Fibroblast of skin of right quadriceps (primary cell): ENCODE measurements at regions not wholly inside any gene's neighbourhood (a gene's known extent, or its start where the extent isn't known, plus 50 kb on each side); places are given as distances from the start of the nearest gene placed in this dataset.
A peak's percentile ranks its signal among the peaks of the same experiment; 100 is the strongest.

Experiments used
- DNase-seq: peaks from one replicate; pipeline ENCODE4 v3.0.0-alpha.2; 2013

DNA sequence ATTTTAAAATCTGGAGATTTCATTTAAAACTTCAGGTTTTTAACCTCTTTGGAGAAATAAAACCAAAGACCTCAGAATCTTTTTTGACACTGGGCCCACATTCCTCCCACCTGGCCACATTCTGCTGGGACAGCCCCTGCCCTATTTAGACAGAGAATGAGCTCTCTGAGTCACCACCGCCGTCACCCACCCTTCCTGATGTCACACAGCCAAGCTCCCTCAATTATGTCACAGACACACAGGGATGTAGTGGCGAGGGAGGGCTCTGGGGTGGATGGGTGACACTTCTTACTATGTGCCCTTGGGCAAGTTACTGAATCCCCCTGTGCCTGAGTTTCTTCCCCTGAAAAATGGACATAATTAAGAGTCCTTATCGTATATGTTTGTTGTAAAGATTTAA is 162.6 kb downstream of the RAB11FIP2 start:
- DNase-seq, result no peak

DNA sequence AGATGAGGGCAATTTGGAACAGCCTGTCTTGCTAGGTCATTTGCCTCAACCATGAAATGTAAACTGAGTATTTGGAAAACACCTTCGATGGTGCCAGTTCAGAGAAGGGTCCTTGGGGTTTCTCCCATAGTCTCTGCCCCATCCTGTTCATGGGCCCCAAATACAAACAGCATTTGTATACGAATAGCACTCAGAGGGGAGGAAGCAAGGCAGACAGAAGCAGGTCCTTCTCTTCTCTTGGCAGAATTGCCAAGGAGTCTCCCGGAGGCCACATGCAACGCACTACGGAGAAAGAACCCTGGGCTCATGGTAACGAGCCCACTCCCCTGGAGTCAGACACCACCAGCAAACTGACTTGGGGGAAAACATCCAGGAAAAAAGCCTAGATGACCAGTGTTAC is 162.1 kb downstream of the RAB11FIP2 start:
- no peak for DNase-seq

DNA sequence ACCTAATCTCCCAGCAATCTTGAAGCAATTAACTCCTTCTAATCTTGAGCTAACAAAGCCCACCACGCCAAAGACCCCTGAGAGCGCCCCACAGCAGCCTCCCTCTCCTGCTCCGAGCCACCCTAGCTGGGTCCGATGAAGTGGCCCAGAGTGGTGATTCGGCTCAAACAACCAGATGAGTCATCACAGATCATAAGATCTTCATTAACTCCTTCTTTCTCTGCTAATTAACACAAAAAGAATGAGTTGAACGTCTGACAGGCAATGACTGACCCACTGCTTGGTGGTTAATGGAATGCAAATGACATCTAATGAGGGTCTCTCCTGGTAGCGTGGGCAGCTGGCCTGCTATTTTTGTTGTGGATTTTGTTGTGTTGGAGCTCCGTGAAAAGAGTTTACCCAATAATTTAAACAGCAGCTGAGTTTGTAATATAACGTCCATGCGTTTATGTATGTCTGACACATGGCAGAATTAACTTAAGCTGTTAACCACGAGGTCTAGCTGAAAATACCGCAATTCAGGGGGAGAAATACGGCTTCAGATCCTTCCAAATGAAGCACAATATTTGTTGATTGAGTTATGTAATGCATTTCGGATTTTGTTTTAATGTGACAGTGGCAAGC is 161.4 kb downstream of the RAB11FIP2 start:
- DNase-seq, result no peak

DNA sequence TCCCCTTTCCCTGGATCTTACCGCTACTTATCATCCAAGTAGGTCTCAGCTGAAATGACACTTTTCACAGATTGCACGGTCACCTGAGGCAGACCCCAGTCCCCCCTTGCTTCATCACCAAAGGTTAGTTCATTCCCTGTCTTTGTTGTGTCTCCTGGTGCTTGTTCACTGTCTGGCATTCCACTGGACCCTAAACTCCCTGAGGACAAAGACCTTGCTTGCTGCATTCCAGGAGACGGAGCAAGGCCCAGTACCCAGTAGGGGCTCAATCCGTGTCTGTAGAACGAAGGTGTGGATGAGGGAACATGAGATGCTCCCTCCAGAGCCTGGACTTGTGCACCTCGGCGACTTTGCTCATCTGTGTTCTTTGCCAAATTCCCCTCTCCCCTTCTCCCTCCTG is 160.0 kb downstream of the RAB11FIP2 start:
- no peak for DNase-seq

DNA sequence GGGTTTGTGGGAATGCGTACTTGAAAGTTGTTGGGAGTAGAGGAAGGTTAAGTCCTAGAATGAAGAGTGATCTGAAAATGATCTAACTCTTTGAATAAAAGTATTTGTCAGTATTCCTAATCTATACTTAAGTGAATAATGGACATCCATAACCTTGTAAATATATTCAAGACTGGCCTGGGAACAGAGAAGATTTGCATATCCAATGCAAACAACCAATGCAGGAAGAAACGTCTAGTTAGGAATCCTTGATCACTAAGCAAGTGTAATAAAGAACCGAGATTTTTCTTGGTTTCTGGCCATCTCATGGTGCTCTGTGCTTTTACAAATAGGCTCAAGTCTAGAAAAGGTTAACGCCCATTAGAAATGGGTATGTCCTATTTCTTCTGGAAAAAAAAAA is 157.1 kb downstream of the RAB11FIP2 start:
- no peak for DNase-seq

DNA sequence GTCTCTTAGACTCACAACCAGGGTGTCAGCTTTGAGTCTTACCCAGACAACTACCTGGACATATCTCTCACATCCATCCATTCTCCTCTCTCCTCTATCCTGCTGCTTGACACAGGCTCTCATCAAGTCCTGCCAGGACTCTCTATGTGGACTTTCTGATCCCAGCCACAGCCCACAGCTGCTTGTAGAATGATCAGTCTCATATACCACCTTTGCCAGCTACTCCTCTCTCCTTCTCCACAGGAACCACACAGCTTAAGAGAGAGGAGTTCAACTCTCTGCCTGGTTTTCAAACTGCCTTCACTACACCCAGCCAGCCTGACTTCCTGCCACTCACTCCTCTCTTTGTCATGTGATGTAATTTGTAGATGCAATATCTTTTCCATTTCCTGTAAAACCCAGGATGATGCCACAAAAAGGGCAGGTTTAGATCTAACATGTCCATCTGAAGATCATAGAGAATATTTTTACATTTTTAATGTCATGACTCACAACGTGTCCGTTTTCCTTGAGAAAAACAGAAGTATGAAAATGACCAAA is 154.0 kb downstream of the RAB11FIP2 start:
- no peak for DNase-seq

DNA sequence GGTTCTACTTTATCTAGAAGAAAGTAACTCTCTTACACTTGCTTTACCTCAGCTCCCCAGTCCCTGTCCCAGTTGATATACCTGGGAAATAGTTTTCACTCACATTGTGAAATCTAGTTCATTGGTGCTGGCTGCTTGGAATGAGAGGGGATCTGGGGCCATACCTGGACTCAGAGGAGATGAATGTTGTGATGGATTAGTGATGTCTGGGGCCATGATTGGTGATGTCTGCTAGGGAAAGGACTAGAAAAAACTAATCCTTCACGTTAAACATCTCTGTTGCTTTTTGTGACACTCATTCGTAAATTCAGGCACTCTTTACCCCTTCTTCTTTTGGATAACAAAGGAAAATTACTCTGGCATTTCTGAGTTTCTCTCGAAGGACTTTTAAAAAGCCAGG is 152.4 kb downstream of the RAB11FIP2 start:
- DNase-seq, result no peak

DNA sequence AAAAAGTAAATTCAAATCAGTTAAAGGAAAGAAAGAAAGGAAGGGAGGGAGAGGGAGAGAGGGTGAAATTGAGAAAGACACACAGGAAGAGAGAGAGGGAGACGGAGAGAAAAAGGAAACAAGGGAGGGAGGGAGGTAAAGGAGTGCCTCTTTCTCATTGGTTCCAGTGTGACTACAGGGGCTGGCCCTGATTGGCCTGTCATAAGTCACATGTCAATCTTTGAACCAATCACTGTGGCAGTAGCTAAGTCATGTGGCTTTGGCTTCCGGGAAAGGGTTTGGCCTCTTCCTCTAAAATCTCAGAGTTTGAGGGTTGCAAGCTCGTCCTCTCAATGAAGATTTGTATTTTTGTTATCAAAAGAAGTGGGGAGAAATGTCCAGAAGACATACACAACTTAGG is 150.2 kb downstream of the RAB11FIP2 start:
- no peak for DNase-seq

DNA sequence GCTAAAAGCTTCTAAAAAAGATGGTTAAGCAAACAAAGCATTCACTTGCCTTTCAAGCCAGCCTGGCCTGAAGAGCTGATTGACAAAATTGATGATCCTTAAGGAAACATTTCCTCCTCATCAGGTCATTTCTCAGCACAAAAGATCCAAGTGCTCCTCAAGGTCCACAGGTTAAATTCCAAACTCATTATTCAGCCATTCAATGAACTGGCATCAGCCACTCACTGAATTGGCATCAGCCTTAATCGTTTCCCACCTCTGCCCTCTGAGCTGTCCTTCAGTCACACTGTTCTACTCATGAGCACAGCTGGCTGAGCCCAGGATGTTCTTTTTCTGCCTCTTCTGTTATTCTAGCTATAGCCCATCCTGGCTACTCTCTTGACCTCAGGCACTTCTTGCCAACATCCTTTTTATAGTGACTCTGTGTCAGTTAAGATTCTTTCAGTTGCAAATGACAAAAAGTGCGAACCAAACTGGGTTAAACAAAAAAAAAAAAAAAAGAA is 147.5 kb downstream of the RAB11FIP2 start:
- DNase-seq, result no peak

DNA sequence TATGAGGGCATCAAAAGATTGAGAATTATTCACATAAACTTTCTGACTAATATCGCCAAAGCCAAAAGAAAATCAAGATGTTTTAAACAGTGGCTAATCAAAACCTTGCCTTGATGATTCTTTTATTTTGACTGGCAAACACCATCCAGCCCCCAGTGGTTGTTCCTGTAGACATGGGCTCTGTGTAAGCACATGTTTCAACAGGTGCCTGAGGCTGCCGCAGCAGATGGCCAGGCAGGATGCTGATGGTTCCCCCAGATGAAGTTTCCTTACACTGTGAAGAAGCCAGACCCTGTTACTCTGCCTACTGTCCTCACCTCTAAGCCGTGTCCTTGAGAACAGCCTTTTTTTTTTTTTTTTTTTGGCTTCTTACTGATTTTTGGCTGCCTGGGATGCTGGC is 146.5 kb downstream of the RAB11FIP2 start:
- no peak for DNase-seq

DNA sequence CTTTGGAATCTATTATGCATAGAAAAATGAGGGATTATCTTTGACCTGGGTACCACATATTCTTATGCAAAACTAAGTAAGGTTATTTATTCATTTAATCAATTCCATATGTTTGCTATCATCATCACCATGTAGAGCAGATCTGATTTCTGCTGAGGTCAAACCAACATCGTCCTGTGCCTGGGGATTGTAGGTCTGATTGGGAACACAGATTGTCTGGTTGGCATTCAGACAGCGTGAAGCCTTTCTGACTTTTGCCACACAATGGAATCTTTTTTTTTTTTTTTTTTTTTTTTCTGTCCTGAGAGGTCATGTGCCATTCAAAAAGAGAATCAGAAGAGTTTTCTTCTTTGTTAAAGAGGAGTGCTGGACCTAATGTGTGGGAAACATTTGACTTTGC is 142.9 kb downstream of the RAB11FIP2 start:
- peak; percentile 5 for DNase-seq

DNA sequence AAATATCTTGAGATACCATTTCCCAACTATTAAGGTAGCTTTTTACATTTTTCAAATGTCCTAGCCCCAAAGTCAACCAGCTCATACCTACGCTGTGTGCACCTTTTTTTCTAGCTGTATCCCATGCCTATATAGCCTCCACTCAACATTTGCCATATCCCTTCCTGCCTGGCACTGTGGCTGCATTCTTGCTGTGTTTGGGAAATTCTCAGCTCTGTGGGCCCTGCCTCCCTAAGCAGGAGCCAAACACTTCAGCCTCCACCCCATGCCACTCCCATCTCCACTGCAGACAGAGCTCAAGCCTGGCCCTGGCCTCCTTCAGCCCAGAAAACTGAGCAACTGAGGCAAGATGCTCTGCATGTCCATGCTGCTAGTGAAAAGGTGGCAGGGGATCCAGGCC is 141.3 kb downstream of the RAB11FIP2 start:
- no peak for DNase-seq

DNA sequence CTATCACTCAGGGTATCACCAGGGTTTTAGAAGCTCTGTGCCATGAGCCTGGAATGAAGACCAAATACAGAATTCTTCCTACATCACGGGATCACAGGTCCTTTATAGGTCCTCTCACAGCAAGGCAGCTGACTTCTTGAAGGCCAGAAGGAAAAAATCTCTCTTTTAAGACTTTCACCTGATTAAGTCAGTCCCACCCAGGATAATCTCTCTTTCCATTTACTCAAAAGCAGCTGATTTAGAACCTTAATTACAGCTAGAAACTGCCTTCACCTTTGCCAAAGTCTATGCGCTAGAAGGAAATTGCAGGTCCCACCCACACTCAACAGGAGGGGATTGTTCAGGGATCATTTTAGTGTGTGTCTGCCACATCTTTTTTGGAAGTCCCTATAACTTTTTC is 135.1 kb downstream of the RAB11FIP2 start:
- no peak for DNase-seq

DNA sequence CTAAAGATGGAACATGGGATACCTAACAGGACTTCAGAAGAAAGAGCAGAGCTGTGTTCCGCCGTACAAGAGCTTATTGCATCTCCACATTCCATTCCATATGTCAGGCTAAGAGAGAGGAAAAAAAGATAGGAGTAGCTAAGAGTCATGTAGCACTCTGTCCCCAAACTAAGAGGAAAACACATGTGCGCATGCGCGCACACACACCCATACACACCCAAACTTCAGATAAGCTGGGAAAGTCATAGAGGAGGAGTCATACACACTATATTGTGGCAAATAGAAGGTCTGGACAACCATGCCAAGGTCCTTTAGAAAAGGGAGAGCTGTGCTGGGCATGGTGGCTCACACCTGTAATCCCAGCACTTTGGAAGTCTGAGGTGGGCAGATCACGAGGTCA is 132.4 kb downstream of the RAB11FIP2 start:
- DNase-seq, result no peak

DNA sequence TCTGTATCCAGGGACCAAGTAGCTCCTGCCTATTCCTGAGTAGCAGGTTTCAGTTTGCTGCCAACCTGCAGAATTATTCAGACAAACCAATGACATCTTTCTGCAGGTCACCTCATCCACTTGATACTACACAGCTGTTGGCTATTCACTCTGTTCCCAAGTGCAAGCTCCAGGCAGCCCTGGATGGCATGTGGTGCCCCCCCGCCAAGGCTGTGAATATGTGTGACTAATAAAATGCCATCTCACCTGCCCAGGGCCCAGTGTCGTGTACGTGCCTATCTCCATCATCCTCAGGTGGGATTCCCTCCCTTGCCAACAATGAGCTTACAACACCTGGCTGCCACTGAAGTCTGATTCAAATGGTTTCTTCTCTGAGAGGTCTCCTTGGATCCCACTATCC is 125.8 kb downstream of the RAB11FIP2 start:
- no peak for DNase-seq

DNA sequence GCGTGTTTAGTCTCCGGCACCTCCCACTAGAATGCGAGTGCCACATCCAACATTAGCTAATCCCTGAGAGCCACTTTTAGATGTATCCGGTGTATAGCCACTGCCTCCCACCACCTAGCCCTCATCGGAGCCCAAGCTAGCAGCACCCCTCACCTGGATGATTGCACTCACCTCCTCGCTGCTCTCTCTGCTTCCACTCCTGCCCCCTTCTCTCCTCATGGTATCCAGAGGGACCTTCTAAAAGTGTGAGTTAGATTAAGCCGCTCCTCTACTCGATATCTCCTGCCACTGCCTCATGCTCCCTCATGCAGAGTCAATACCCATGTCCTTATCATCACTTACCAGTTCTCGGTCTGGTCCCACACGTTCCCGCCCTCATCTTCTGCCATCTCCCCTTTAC is 125.3 kb downstream of the RAB11FIP2 start:
- DNase-seq, result no peak

DNA sequence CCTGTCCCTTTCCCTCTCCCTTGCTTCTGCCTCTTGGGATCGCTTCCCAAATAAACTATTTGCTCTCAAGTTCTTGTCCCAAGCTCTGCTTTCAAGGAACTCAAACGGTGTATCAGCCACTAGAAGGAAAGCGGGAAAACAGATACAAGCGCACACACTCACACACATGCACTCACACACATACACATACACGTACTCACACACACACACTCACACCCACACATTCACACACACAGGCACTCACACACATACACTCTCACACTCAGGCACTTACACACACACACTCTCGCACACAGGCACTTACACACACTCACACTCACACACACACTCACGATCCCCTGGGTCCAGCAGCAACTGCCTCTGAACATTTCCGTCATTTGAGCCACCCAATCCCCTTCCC is 121.9 kb downstream of the RAB11FIP2 start:
- no peak for DNase-seq

DNA sequence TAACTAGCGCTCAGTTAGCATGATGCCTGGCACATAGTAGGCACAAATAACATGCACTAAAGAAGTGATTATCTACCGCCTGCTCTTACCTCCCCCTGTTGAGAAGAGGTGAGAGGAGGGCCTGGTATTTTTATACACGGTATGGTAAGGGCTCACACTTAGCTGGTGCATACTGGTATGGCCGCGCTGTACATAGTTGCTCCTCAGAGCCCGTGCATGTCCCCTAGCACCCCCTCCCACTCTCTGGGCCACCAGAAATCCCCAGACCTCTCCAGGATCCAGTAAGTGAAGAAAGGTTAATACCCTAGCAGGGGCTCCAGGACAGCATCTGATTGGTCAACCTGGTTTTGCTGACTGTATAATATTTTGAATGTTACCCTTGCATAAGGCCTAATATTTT is 121.4 kb downstream of the RAB11FIP2 start:
- DNase-seq, result no peak

DNA sequence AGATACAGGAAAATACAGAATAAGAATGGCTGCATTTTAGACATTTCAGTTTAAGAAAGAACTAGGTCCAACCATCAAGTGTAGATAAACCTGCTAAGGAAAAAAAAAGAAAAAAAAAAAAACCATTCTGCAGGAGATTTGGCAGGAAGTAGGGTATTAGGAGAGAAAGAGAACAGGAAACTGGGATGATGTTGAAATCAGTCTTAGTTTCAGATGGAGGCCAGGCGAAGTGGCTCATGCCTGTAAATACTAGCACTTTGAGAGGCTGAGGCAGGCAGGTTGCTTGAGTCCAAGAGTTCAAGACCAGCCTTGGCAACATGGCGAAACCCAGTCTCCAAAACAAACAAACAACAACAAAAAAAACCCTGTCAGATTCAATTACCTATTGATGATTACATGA is 120.2 kb downstream of the RAB11FIP2 start:
- DNase-seq, result peak; percentile 22

DNA sequence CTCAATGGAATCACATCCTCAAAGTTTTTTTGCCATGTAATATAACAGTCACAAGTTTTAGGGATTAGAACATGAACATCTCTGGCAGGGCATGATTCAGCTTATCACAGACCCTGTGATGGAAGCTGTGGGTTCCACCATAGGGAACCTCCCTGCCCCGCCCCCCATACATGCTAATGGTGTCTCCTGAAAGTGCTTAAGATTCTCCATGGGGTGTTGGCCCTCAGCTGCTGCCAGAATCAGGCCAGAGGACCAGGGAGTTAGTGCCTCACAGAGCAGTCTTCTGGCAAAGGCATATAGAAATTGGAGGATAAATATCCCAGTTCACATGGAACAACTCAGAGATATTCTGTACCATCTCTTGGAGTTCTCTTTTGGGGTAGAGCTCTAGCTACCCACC is 119.4 kb downstream of the RAB11FIP2 start:
- no peak for DNase-seq

DNA sequence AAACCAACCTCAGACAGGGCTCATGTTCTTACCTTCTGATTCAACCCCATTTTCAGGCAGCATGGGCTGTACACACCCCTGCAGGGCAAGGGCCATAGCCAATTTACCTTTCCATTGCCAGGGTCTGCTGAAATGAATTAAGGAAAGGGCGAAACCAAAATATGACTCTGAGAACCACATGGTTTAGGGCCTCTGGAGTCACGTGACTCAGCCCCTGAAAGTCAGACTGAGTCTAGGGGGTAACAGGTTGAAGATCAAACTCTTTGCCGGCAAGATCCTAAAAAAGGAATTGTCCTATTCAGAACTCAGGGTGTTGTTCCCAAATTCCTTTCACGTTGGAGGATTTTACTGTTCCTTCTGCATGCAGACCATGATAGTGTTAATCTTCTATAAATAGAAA is 118.9 kb downstream of the RAB11FIP2 start:
- DNase-seq, result no peak

DNA sequence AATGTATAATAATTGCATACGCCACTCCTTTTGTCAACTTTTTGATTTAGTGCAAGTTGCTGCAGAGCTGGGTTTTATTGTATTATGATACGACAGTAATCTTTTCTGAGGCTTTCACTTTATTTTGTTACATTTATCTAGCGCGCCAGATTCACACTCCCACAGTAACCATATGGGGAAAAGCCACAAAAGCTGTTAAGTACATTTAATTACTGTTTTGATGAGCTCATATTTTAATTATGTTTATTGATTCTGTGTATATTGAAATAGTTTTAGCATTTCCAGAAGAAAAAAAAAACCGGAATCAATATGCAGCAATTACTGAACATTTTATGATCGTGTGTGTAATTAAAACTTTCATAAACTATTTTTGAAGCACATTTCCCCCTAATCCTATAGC is 118.5 kb downstream of the RAB11FIP2 start:
- DNase-seq, result no peak

DNA sequence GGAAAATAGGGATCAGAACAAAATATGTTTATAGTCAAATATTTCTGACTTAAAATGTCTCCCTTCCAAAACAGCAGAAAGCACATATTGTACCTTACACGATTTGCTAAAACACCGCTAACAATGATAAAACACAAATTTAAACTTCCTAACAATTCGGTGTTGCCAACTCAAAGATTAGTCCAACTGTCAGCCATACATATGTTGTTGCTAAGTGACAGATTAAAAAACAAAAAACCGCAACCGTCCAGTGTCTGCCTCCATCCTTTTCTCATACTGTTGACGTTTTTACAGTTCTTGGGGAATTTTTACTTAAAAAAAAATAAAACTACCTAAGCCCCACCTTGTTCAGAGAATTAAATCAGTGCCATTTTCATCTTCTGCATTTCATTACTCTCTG is 118.0 kb downstream of the RAB11FIP2 start:
- peak; percentile 22 for DNase-seq

DNA sequence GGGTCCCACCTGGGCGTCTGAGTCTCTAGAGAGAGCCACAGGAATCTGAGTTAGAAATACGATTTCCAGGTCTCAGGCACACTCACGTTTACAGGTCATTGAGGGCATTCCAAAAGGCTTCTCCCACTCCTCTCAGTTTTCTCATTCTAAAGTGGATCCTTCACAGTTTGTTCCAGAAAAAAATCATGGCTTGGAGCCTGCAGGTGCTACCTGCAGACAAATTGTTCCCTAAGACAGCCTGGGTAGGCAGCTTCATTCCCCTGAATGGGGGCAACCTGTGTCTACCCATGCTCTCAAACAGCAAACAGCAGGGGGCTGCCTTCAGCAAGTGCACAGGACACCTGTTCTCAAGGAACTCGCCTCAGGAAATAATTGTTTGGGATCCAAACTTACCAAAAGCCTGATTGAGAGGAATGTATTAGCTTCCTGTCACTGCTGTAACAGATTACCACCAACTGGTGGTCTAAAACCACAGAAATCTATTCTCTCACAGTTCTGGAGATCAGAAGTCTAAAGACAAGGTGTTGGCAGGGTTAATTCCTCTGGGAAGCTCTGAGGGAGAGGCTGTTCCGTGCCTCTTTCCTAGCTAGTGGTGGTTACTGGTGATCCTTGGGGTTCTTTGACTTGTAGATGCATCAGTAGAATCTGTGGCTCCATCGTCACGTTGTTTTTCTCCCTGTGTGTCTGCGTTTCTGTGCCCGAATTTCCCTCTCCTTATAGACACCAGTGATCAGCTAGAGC is 117.2 kb downstream of the RAB11FIP2 start:
- no peak for DNase-seq

DNA sequence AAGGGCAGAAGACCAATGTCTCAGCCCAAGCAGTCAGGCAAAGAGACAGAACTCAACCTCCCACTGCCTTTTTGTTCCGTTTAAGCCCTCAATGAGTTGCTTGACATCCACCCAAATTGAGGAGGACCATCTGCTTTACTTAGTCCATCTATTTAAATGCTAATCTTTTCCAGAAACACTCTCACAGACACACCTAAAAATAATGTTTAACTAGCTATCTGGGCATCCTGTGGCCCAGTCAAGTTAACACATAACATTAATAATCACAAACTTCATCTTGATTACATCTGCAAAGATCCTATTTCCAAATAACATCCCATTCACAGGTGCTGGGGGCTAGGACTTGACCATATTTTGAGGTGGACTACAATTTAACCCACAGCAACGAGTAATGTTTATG is 115.7 kb downstream of the RAB11FIP2 start:
- DNase-seq, result no peak
